Smooth muscle cell of the brain vasculature (primary cell): ENCODE measurements at regions not wholly inside any gene's neighbourhood (a gene's known extent, or its start where the extent isn't known, plus 50 kb on each side); places are given as distances from the start of the nearest gene placed in this dataset.

ENCODE experiments used
- DNase-seq: peaks from one replicate; pipeline ENCODE4 v3.0.0-alpha.2; 2012; ENCODE audit warnings: low read depth, low spot score

GRCh38 chr4:3818371-3818770 lies 52.2 kb downstream of the ADRA2C start:
- no peak for DNase-seq

- no peak for DNase-seq
These were observed 53.2 kb downstream of the ADRA2C start for GRCh38 chr4:3819210-3819919.

GRCh38 chr4:3820016-3820805 lies 54.0 kb downstream of the ADRA2C start:
- DNase-seq: no peak

- no peak for DNase-seq
These were observed 54.8 kb downstream of the ADRA2C start for GRCh38 chr4:3820806-3821579.

GRCh38 chr4:3821580-3822229 lies 55.5 kb downstream of the ADRA2C start:
- no peak for DNase-seq

GRCh38 chr4:3822230-3822947 lies 56.2 kb downstream of the ADRA2C start:
- no peak for DNase-seq

GRCh38 chr4:3823496-3824341 lies 57.5 kb downstream of the ADRA2C start:
- DNase-seq: no peak

- no peak for DNase-seq
These were observed 58.5 kb downstream of the ADRA2C start for GRCh38 chr4:3824521-3825270.

GRCh38 chr4:3825530-3825929 lies 59.3 kb downstream of the ADRA2C start:
- no peak for DNase-seq

- DNase-seq: no peak
These were observed 60.3 kb downstream of the ADRA2C start for GRCh38 chr4:3826247-3827172.

GRCh38 chr4:3827616-3828492 lies 61.7 kb downstream of the ADRA2C start:
- DNase-seq: no peak

GRCh38 chr4:3828546-3828945 lies 62.4 kb downstream of the ADRA2C start:
- DNase-seq: no peak

GRCh38 chr4:3829211-3829955 lies 63.2 kb downstream of the ADRA2C start:
- no peak for DNase-seq

- DNase-seq: no peak
These were observed 64.0 kb downstream of the ADRA2C start for GRCh38 chr4:3829956-3830773.

- no peak for DNase-seq
These were observed 64.8 kb downstream of the ADRA2C start for GRCh38 chr4:3830774-3831528.
